ENCODE measurements at regions not wholly inside any gene's neighbourhood (a gene's known extent, or its start where the extent isn't known, plus 50 kb on each side); places are given as distances from the start of the nearest gene placed in this dataset.

GRCh38 chr4:65018313-65018712 is 609.1 kb upstream of the TECRL start:
- no peak for TF ChIP-seq CTCF (IDR thresholded peaks at IDR 0.05; ENCODE audit: insufficient read depth, low read length)
- TF ChIP-seq SPI1 (IDR thresholded peaks at IDR 0.05; ENCODE audit: borderline replicate concordance, low read depth): no peak
